Activated CD8-positive, alpha-beta memory T cell treated with anti-CD3 and anti-CD28 coated beads for 36 hours (primary cell): ENCODE measurements at regions not wholly inside any gene's neighbourhood (a gene's known extent, or its start where the extent isn't known, plus 50 kb on each side); places are given as distances from the start of the nearest gene placed in this dataset.
"Not testable (repeated sequence)": the region's sequence is repeated elsewhere in the genome, so short reads cannot be mapped to it uniquely, and the experiment has no call there.

Experiments
- CTCF ChIA-PET: fragments of 350-600 bp; sonication (Branson Sonifier 250); formaldehyde crosslinking; loops from one replicate; lab custom pipeline; 2021; ENCODE audit warnings: antibody characterized with exemption; lab: Charles Lee
- POLR2A ChIA-PET: fragments of 350-600 bp; sonication (Branson Sonifier 250); formaldehyde crosslinking; loops from one replicate; lab custom pipeline; 2021; ENCODE audit warnings: antibody characterized with exemption; lab: Charles Lee

GRCh38 chr3:145471976-145472375 is 689.0 kb downstream of the PLOD2 start:
- ChIA-PET CTCF (no interaction called here), POLR2A (no interaction called here)

- POLR2A ChIA-PET, result not testable (repeated sequence)
Measured at GRCh38 chr3:145482735-145483134, 678.2 kb downstream of the PLOD2 start.

GRCh38 chr3:145483992-145484391 is 677.0 kb downstream of the PLOD2 start:
- ChIA-PET POLR2A (no interaction called here), CTCF (no interaction called here)

More at GRCh38 chr3:145482735-145483134, 678.2 kb downstream of the PLOD2 start:
- CTCF ChIA-PET, result not testable (repeated sequence)

- CTCF ChIA-PET, result no interaction called here
- POLR2A ChIA-PET, result no interaction called here
Measured at GRCh38 chr3:145489011-145489410, 672.0 kb downstream of the PLOD2 start.

- CTCF ChIA-PET, result no interaction called here
- POLR2A ChIA-PET, result no interaction called here
Measured at GRCh38 chr3:145490088-145491048, 670.6 kb downstream of the PLOD2 start.

GRCh38 chr3:145492456-145492855 is 668.5 kb downstream of the PLOD2 start:
- CTCF ChIA-PET, result no interaction called here
- POLR2A ChIA-PET, result no interaction called here

- POLR2A ChIA-PET, CTCF ChIA-PET: not testable (repeated sequence)
Measured at GRCh38 chr3:145517416-145517815, 643.6 kb downstream of the PLOD2 start.

- ChIA-PET POLR2A (no interaction called here), CTCF (no interaction called here)
Measured at GRCh38 chr3:145518639-145519038, 642.3 kb downstream of the PLOD2 start.

- CTCF ChIA-PET, result no interaction called here
- POLR2A ChIA-PET, result no interaction called here
Measured at GRCh38 chr3:145519398-145520047, 641.5 kb downstream of the PLOD2 start.

- POLR2A ChIA-PET, result no interaction called here
Measured at GRCh38 chr3:145522179-145522578, 638.8 kb downstream of the PLOD2 start.

GRCh38 chr3:145522893-145523651 is 637.9 kb downstream of the PLOD2 start:
- CTCF ChIA-PET, result no interaction called here

More at GRCh38 chr3:145522179-145522578, 638.8 kb downstream of the PLOD2 start:
- CTCF ChIA-PET, result no interaction called here

GRCh38 chr3:145531548-145531947 is 629.4 kb downstream of the PLOD2 start:
- POLR2A ChIA-PET, result no interaction called here
- CTCF ChIA-PET, result no interaction called here

More at GRCh38 chr3:145522893-145523651, 637.9 kb downstream of the PLOD2 start:
- POLR2A ChIA-PET, result no interaction called here

- POLR2A ChIA-PET, result no interaction called here
- CTCF ChIA-PET, result no interaction called here
Measured at GRCh38 chr3:145533696-145534095, 627.3 kb downstream of the PLOD2 start.

GRCh38 chr3:145536461-145536860 is 624.5 kb downstream of the PLOD2 start:
- CTCF ChIA-PET, result no interaction called here
- POLR2A ChIA-PET, result no interaction called here

GRCh38 chr3:145550522-145550921 is 610.5 kb downstream of the PLOD2 start:
- ChIA-PET CTCF (no interaction called here), POLR2A (no interaction called here)

GRCh38 chr3:145557405-145557804 is 603.6 kb downstream of the PLOD2 start:
- ChIA-PET POLR2A (no interaction called here), CTCF (no interaction called here)

- ChIA-PET POLR2A (no interaction called here), CTCF (no interaction called here)
Measured at GRCh38 chr3:145578471-145578870, 582.5 kb downstream of the PLOD2 start.

GRCh38 chr3:145581694-145582093 is 579.3 kb downstream of the PLOD2 start:
- POLR2A ChIA-PET, result no interaction called here
- CTCF ChIA-PET, result no interaction called here

- ChIA-PET POLR2A (no interaction called here), CTCF (no interaction called here)
Measured at GRCh38 chr3:145604851-145605250, 556.1 kb downstream of the PLOD2 start.

- ChIA-PET CTCF (no interaction called here), POLR2A (no interaction called here)
Measured at GRCh38 chr3:145620002-145620401, 541.0 kb downstream of the PLOD2 start.
